ENCODE measurements at regions not wholly inside any gene's neighbourhood (a gene's known extent, or its start where the extent isn't known, plus 50 kb on each side); places are given as distances from the start of the nearest gene placed in this dataset.

- CTCF ChIA-PET (ENCODE audit: low intra/inter-chr PET ratio, low total read pairs) = no interaction called here
These were observed 174.3 kb downstream of the KCNE4 start for GRCh38 chr2:223226264-223226663.

GRCh38 chr2:223227338-223227737 lies 175.3 kb downstream of the KCNE4 start:
- H3K79me2 ChIP-seq (ENCODE audit: insufficient read depth, low read length) = no peaks in the 10 kb centered on the region
- in situ Hi-C loops (cut with HindIII; ENCODE audit: extremely low pct_ligation_motif_present, low pct_unique_long_range_greater_than_20kb) = no loop called here
- CTCF ChIA-PET (ENCODE audit: low intra/inter-chr PET ratio, low total read pairs) = no interaction called here
- FAIRE-seq = no peak
- no TSS peak for BruUV-seq (replicated peaks)
- no peak overlapping the region for H3K9ac ChIP-seq (ENCODE audit: insufficient read depth, low read depth, low read length)
- H3K4me2 ChIP-seq (ENCODE audit: low read depth, low read length) = no peak overlapping the region
- intact Hi-C loops (cut with micrococcal nuclease; ENCODE audit: unreplicated experiment) = no loop called here
- POLR2A ChIA-PET = no interaction called here
- H3K4me1 ChIP-seq (ENCODE audit: insufficient read depth, low read length) = no peaks in the 10 kb centered on the region
- H3K36me3 ChIP-seq (replicated peaks in 1 of 2; ENCODE audit: control insufficient read depth in 1 of 2, insufficient read depth in 2 of 2, low read length in 2 of 2) = no peaks in the 10 kb centered on the region
- no peaks in the 10 kb centered on the region for H3K27me3 ChIP-seq (ENCODE audit: control insufficient read depth in 1 of 2, insufficient read depth in 2 of 2, low read length in 2 of 2)
- no peaks in the 10 kb centered on the region for H4K20me1 ChIP-seq (ENCODE audit: insufficient read depth, low read length)
- no peak overlapping the region for H3K4me3 ChIP-seq (replicated peaks in 1 of 3; ENCODE audit: insufficient read depth in 1 of 3, low read depth in 2 of 3, low read length in 3 of 3)
- H2AFZ ChIP-seq (ENCODE audit: low read length) = no peak overlapping the region
- ATAC-seq = no peak
- H3K27ac ChIP-seq (ENCODE audit: extremely low read length, insufficient read depth, low read length) = no peak overlapping the region
- WGBS (ENCODE audit: low lambda C conversion rate) = 7% methylated on average over 2 of the region's 2 CpGs
- no peaks in the 10 kb centered on the region for H3K9me3 ChIP-seq (ENCODE audit: low read length)
- no peak for DNase-seq (ENCODE audit: low spot score)
- TF ChIP-seq ATF3 (CRISPR knock-in tag; IDR thresholded peaks at IDR 0.05) = no peak
- TF ChIP-seq NKX3-1 (CRISPR knock-in tag; IDR thresholded peaks at IDR 0.05) = no peak
- TF ChIP-seq ZGPAT (CRISPR knock-in tag; IDR thresholded peaks at IDR 0.05) = no peak
- no peak for TF ChIP-seq ZNF607 (CRISPR knock-in tag; IDR thresholded peaks at IDR 0.05; ENCODE audit: borderline replicate concordance)
- TF ChIP-seq SSRP1 (CRISPR knock-in tag; IDR thresholded peaks at IDR 0.05) = no peak
- TF ChIP-seq ZNF329 (CRISPR knock-in tag; IDR thresholded peaks at IDR 0.05; ENCODE audit: low read depth) = no peak
- TF ChIP-seq ARID2 (CRISPR knock-in tag; IDR thresholded peaks at IDR 0.05; ENCODE audit: borderline replicate concordance) = no peak
- no peak for TF ChIP-seq FOXC1 (CRISPR knock-in tag; IDR thresholded peaks at IDR 0.05; ENCODE audit: borderline replicate concordance)
- no peak for TF ChIP-seq REXO4 (CRISPR knock-in tag; IDR thresholded peaks at IDR 0.05; ENCODE audit: borderline replicate concordance)
- no peak for TF ChIP-seq ZNF564 (CRISPR knock-in tag; IDR thresholded peaks at IDR 0.05)
- no peak for TF ChIP-seq CAMTA2 (CRISPR knock-in tag; IDR thresholded peaks at IDR 0.05; ENCODE audit: borderline replicate concordance)
- no peak for TF ChIP-seq SOX13 (IDR thresholded peaks at IDR 0.05)
- TF ChIP-seq SOX13 (CRISPR knock-in tag; conservative IDR thresholded peaks at IDR 0.05 in 1 of 2, IDR thresholded peaks at IDR 0.05 in 1 of 2) = no peak
- no peak for TF ChIP-seq SRF (IDR thresholded peaks at IDR 0.05; ENCODE audit: low read depth, low read length)
- TF ChIP-seq ARNT2 (CRISPR knock-in tag; IDR thresholded peaks at IDR 0.05; ENCODE audit: low read depth) = no peak

More at GRCh38 chr2:223226264-223226663, 174.3 kb downstream of the KCNE4 start:
- H3K9ac ChIP-seq (ENCODE audit: insufficient read depth, low read depth, low read length) = no peak overlapping the region
- TF ChIP-seq ZNF230 (CRISPR knock-in tag; IDR thresholded peaks at IDR 0.05) = no peak
- TF ChIP-seq PCBP1 (IDR thresholded peaks at IDR 0.05; ENCODE audit: borderline replicate concordance, low read depth, low read length) = no peak
- TF ChIP-seq SPEN (CRISPR knock-in tag; IDR thresholded peaks at IDR 0.05; ENCODE audit: low read depth) = no peak
- TF ChIP-seq JUND (CRISPR knock-in tag; IDR thresholded peaks at IDR 0.05) = no peak
- no peak for TF ChIP-seq DBP (CRISPR knock-in tag; IDR thresholded peaks at IDR 0.05; ENCODE audit: not compliant biosample characterization)
- TF ChIP-seq ZNF879 (CRISPR knock-in tag; IDR thresholded peaks at IDR 0.05) = no peak
- WGBS (ENCODE audit: low lambda C conversion rate) = 0% methylated on average over 1 of the region's 1 CpG
- no peak overlapping the region for H3K4me2 ChIP-seq (ENCODE audit: low read depth, low read length)
- H3K36me3 ChIP-seq (replicated peaks in 1 of 2; ENCODE audit: control insufficient read depth in 1 of 2, insufficient read depth in 2 of 2, low read length in 2 of 2) = no peaks in the 10 kb centered on the region
- ATAC-seq (no peak), FAIRE-seq (no peak), DNase-seq (ENCODE audit: low spot score) (no peak)
- POLR2A ChIA-PET = no interaction called here
- no peaks in the 10 kb centered on the region for H3K9me3 ChIP-seq (ENCODE audit: low read length)
- no peaks in the 10 kb centered on the region for H3K4me1 ChIP-seq (ENCODE audit: insufficient read depth, low read length)
- no peaks in the 10 kb centered on the region for H4K20me1 ChIP-seq (ENCODE audit: insufficient read depth, low read length)
- H2AFZ ChIP-seq (ENCODE audit: low read length) = no peak overlapping the region
- no TSS peak for BruUV-seq (replicated peaks)
- no peaks in the 10 kb centered on the region for H3K27me3 ChIP-seq (ENCODE audit: control insufficient read depth in 1 of 2, insufficient read depth in 2 of 2, low read length in 2 of 2)
- intact Hi-C loops (cut with micrococcal nuclease; ENCODE audit: unreplicated experiment) (no loop called here), in situ Hi-C loops (cut with HindIII; ENCODE audit: extremely low pct_ligation_motif_present, low pct_unique_long_range_greater_than_20kb) (no loop called here)
- H3K79me2 ChIP-seq (ENCODE audit: insufficient read depth, low read length) = no peaks in the 10 kb centered on the region
- H3K27ac ChIP-seq (ENCODE audit: extremely low read length, insufficient read depth, low read length) = no peak overlapping the region
- H3K4me3 ChIP-seq (replicated peaks in 1 of 3; ENCODE audit: insufficient read depth in 1 of 3, low read depth in 2 of 3, low read length in 3 of 3) = no peak overlapping the region

Data from HepG2 (cell line).